ENCODE measurements at regions not wholly inside any gene's neighbourhood (a gene's known extent, or its start where the extent isn't known, plus 50 kb on each side); places are given as distances from the start of the nearest gene placed in this dataset.
A peak's percentile ranks its signal among the peaks of the same experiment; 100 is the strongest.

DNA sequence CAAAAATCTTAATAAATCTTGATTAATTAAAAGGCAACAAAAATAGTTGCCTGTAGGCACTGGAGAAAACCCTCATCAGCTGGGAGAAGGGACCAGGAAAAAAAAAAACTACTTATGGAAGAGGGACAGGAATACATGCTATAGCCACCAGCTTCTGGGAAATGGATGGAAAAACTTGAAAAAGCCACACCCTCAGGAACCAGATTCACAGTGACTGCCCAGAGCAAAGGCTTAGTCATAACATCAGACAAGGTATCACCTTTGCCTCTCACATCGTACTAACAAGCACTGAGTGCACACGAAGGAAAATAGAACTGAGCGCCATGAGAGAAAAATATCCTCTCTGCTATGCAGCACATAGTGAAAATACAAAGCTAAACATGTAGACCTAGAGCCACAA lies 116.9 kb upstream of the GYPC start:
- H3K9ac ChIP-seq (ENCODE audit: low read length) = no peak overlapping the region
- H3K27me3 ChIP-seq (ENCODE audit: control insufficient read depth in 1 of 2, insufficient read depth in 1 of 2, low read length in 2 of 2) = no peaks in the 10 kb centered on the region
- no peak overlapping the region for H3K18ac ChIP-seq (ENCODE audit: low read depth in 1 of 2, low read length in 2 of 2)
- H2BK15ac ChIP-seq (ENCODE audit: low read depth, poor library complexity, severe bottlenecking) = no peak overlapping the region
- no peaks in the 10 kb centered on the region for H3K4me1 ChIP-seq (ENCODE audit: control insufficient read depth, insufficient read depth, low read depth, low read length)
- H4K8ac ChIP-seq (ENCODE audit: low read length) = no peak overlapping the region
- no peak overlapping the region for H3K27ac ChIP-seq (ENCODE audit: low read length, poor library complexity, severe bottlenecking)
- no peaks in the 10 kb centered on the region for H3K79me1 ChIP-seq (replicated peaks; ENCODE audit: low read length, poor library complexity, severe bottlenecking)
- H2BK12ac ChIP-seq (ENCODE audit: low read length in 2 of 2) = no peak overlapping the region
- no peak overlapping the region for H2AFZ ChIP-seq (ENCODE audit: low read depth, low read length)
- no peak overlapping the region for H2BK120ac ChIP-seq (ENCODE audit: low read depth, low read length)
- H3K4me2 ChIP-seq (ENCODE audit: low read length, poor library complexity, severe bottlenecking) = no peak overlapping the region
- no peak overlapping the region for H4K91ac ChIP-seq (ENCODE audit: low read length)
- no peak overlapping the region for H2BK5ac ChIP-seq (ENCODE audit: low read depth, low read length, poor library complexity, severe bottlenecking)
- no peak overlapping the region for H2AK5ac ChIP-seq (ENCODE audit: low read length, severe bottlenecking)
- H3K4me3 ChIP-seq (ENCODE audit: insufficient read depth in 1 of 2, low read depth in 1 of 2, low read length in 2 of 2) = no peak overlapping the region
- 98% methylated on average over 3 of the region's 3 CpGs for WGBS
- H3K36me3 ChIP-seq (ENCODE audit: control insufficient read depth in 1 of 2, insufficient read depth in 2 of 2, low read depth in 1 of 2, low read length in 2 of 2) = no peaks in the 10 kb centered on the region
- peaks cover 32% of the 10 kb centered on the region for H3K9me3 ChIP-seq (ENCODE audit: control insufficient read depth, low read length)
- no peak for DNase-seq
- no peak overlapping the region for H3K14ac ChIP-seq (ENCODE audit: low read length in 2 of 2)
- H3K4ac ChIP-seq (ENCODE audit: low read depth in 1 of 2, low read length in 2 of 2) = no peak overlapping the region
- H3K23ac ChIP-seq (ENCODE audit: low read length in 2 of 2) = no peak overlapping the region

DNA sequence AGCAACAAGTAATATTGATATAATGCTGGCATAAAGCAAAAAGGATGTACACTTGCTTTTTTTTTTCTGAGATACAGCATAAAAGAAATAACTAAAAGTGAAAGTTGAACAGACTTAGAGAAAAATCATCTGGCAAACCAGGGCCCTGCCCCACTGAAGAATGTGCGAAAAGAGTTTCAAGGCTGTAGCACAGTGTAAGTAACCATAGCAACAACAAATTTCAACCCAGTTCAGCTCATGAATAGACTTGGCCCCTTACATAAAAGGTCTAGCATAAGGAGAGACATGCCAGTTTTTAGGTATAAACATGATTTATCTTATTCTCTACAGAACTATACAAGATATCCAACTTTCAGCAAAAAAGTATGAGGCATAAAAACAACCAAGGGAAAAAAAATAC lies 113.7 kb upstream of the GYPC start:
- WGBS = 92% methylated on average over 1 of the region's 1 CpG
- Histone ChIP-seq H3K36me3 (ENCODE audit: control insufficient read depth in 1 of 2, insufficient read depth in 2 of 2, low read depth in 1 of 2, low read length in 2 of 2) (no peaks in the 10 kb centered on the region), H3K4me1 (ENCODE audit: control insufficient read depth, insufficient read depth, low read depth, low read length) (no peaks in the 10 kb centered on the region), H4K91ac (ENCODE audit: low read length) (no peak overlapping the region), H3K79me1 (replicated peaks; ENCODE audit: low read length, poor library complexity, severe bottlenecking) (no peaks in the 10 kb centered on the region), H3K9ac (ENCODE audit: low read length) (no peak overlapping the region), H3K27ac (ENCODE audit: low read length, poor library complexity, severe bottlenecking) (no peak overlapping the region), H2BK5ac (ENCODE audit: low read depth, low read length, poor library complexity, severe bottlenecking) (no peak overlapping the region), H2AFZ (ENCODE audit: low read depth, low read length) (no peak overlapping the region), H2BK12ac (ENCODE audit: low read length in 2 of 2) (no peak overlapping the region), H2BK120ac (ENCODE audit: low read depth, low read length) (no peak overlapping the region), H3K23ac (ENCODE audit: low read length in 2 of 2) (no peak overlapping the region), H3K14ac (ENCODE audit: low read length in 2 of 2) (no peak overlapping the region), H4K8ac (ENCODE audit: low read length) (no peak overlapping the region), H3K4ac (ENCODE audit: low read depth in 1 of 2, low read length in 2 of 2) (no peak overlapping the region), H3K9me3 (ENCODE audit: control insufficient read depth, low read length) (peaks cover 38% of the 10 kb centered on the region), H3K18ac (ENCODE audit: low read depth in 1 of 2, low read length in 2 of 2) (no peak overlapping the region), H3K4me3 (ENCODE audit: insufficient read depth in 1 of 2, low read depth in 1 of 2, low read length in 2 of 2) (no peak overlapping the region), H3K27me3 (ENCODE audit: control insufficient read depth in 1 of 2, insufficient read depth in 1 of 2, low read length in 2 of 2) (no peaks in the 10 kb centered on the region), H2BK15ac (ENCODE audit: low read depth, poor library complexity, severe bottlenecking) (no peak overlapping the region), H3K4me2 (ENCODE audit: low read length, poor library complexity, severe bottlenecking) (no peak overlapping the region), H2AK5ac (ENCODE audit: low read length, severe bottlenecking) (no peak overlapping the region)
- no peak for DNase-seq

DNA sequence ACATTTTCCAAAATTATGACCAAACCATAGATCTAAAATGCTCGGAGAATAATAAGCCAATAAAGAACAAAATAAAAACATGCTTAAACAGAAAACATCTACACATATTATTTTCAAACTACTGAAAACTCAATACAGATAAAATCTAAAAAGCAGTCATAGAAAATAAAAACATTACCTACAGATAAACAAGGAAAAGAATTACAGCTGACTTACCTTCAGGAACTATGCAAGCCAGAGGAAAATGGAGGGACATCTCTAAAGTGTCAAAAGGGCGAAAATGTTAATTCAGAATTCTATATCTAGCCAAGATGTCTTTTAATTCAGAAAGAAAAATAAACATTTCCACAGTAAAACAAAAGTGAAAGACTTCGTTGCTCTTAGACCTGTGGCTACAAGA lies 112.9 kb upstream of the GYPC start:
- H3K4me3 ChIP-seq (ENCODE audit: insufficient read depth in 1 of 2, low read depth in 1 of 2, low read length in 2 of 2) = no peak overlapping the region
- no peak overlapping the region for H4K91ac ChIP-seq (ENCODE audit: low read length)
- H3K27me3 ChIP-seq (ENCODE audit: control insufficient read depth in 1 of 2, insufficient read depth in 1 of 2, low read length in 2 of 2) = no peaks in the 10 kb centered on the region
- no peak overlapping the region for H3K9ac ChIP-seq (ENCODE audit: low read length)
- 82% methylated on average over 1 of the region's 3 CpGs for WGBS
- no peak overlapping the region for H2AK5ac ChIP-seq (ENCODE audit: low read length, severe bottlenecking)
- H2BK120ac ChIP-seq (ENCODE audit: low read depth, low read length) = no peak overlapping the region
- H3K18ac ChIP-seq (ENCODE audit: low read depth in 1 of 2, low read length in 2 of 2) = no peak overlapping the region
- no peak overlapping the region for H2AFZ ChIP-seq (ENCODE audit: low read depth, low read length)
- no peak overlapping the region for H2BK12ac ChIP-seq (ENCODE audit: low read length in 2 of 2)
- H3K9me3 ChIP-seq (ENCODE audit: control insufficient read depth, low read length) = peaks cover 38% of the 10 kb centered on the region
- H3K36me3 ChIP-seq (ENCODE audit: control insufficient read depth in 1 of 2, insufficient read depth in 2 of 2, low read depth in 1 of 2, low read length in 2 of 2) = no peaks in the 10 kb centered on the region
- no peak overlapping the region for H4K8ac ChIP-seq (ENCODE audit: low read length)
- H2BK5ac ChIP-seq (ENCODE audit: low read depth, low read length, poor library complexity, severe bottlenecking) = no peak overlapping the region
- H3K4me1 ChIP-seq (ENCODE audit: control insufficient read depth, insufficient read depth, low read depth, low read length) = no peaks in the 10 kb centered on the region
- no peak overlapping the region for H3K27ac ChIP-seq (ENCODE audit: low read length, poor library complexity, severe bottlenecking)
- H3K4ac ChIP-seq (ENCODE audit: low read depth in 1 of 2, low read length in 2 of 2) = no peak overlapping the region
- H3K79me1 ChIP-seq (replicated peaks; ENCODE audit: low read length, poor library complexity, severe bottlenecking) = no peaks in the 10 kb centered on the region
- DNase-seq = peak; percentile 22
- no peak overlapping the region for H3K14ac ChIP-seq (ENCODE audit: low read length in 2 of 2)
- H2BK15ac ChIP-seq (ENCODE audit: low read depth, poor library complexity, severe bottlenecking) = no peak overlapping the region
- H3K23ac ChIP-seq (ENCODE audit: low read length in 2 of 2) = no peak overlapping the region
- no peak overlapping the region for H3K4me2 ChIP-seq (ENCODE audit: low read length, poor library complexity, severe bottlenecking)

DNA sequence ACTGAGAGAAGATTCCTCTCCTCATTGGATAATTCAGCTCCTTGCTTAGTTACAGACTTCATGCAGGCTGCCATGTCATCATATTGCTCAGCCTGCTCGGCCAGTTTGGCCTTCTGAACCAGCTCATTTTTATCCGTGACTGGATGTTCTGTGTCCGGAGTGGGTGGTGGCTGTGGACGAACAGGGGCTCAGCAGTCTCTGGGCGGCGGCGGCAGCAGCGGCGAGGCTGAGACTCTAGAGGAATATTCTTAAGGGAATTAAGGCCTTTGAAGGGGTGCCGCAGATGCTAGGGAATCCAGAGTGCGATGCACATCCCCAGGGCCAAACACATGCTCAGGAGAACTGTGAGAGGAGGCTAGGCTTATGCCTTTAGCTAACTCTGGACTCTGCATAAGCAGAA lies 97.9 kb upstream of the GYPC start:
- Histone ChIP-seq H4K91ac (ENCODE audit: low read length) (peak overlapping the region; percentile 1), H3K36me3 (ENCODE audit: control insufficient read depth in 1 of 2, insufficient read depth in 2 of 2, low read depth in 1 of 2, low read length in 2 of 2) (no peaks in the 10 kb centered on the region), H3K27ac (ENCODE audit: low read length, poor library complexity, severe bottlenecking) (no peak overlapping the region), H2BK120ac (ENCODE audit: low read depth, low read length) (no peak overlapping the region), H2BK12ac (ENCODE audit: low read length in 2 of 2) (no peak overlapping the region), H2AFZ (ENCODE audit: low read depth, low read length) (no peak overlapping the region), H3K23ac (ENCODE audit: low read length in 2 of 2) (no peak overlapping the region), H3K4ac (ENCODE audit: low read depth in 1 of 2, low read length in 2 of 2) (no peak overlapping the region), H3K9ac (ENCODE audit: low read length) (no peak overlapping the region), H3K14ac (ENCODE audit: low read length in 2 of 2) (no peak overlapping the region), H2AK5ac (ENCODE audit: low read length, severe bottlenecking) (no peak overlapping the region), H3K27me3 (ENCODE audit: control insufficient read depth in 1 of 2, insufficient read depth in 1 of 2, low read length in 2 of 2) (no peaks in the 10 kb centered on the region), H3K4me3 (ENCODE audit: insufficient read depth in 1 of 2, low read depth in 1 of 2, low read length in 2 of 2) (peak overlapping the region in 1 of 2 experiments; percentile 4), H2BK15ac (ENCODE audit: low read depth, poor library complexity, severe bottlenecking) (no peak overlapping the region), H3K79me1 (replicated peaks; ENCODE audit: low read length, poor library complexity, severe bottlenecking) (no peaks in the 10 kb centered on the region), H3K18ac (ENCODE audit: low read depth in 1 of 2, low read length in 2 of 2) (no peak overlapping the region), H3K4me2 (ENCODE audit: low read length, poor library complexity, severe bottlenecking) (no peak overlapping the region), H3K4me1 (ENCODE audit: control insufficient read depth, insufficient read depth, low read depth, low read length) (no peaks in the 10 kb centered on the region), H3K9me3 (ENCODE audit: control insufficient read depth, low read length) (peaks cover 4% of the 10 kb centered on the region), H2BK5ac (ENCODE audit: low read depth, low read length, poor library complexity, severe bottlenecking) (no peak overlapping the region), H4K8ac (ENCODE audit: low read length) (no peak overlapping the region)
- DNase-seq = no peak
- 95% methylated on average over 11 of the region's 11 CpGs for WGBS
